CD14-positive monocyte (primary cell): ENCODE measurements at regions not wholly inside any gene's neighbourhood (a gene's known extent, or its start where the extent isn't known, plus 50 kb on each side); places are given as distances from the start of the nearest gene placed in this dataset.

Experiments used
- DNase-seq, 3 donors: peaks; one replicate each; pipeline ENCODE4 v3.0.0-alpha.2; 2011 to 2022
- H2AFZ ChIP-seq: 2 replicates; pipeline ENCODE4 v1.6.0; 2012; ENCODE audit warnings: mild to moderate bottlenecking, low read depth, low read length, inconsistent platforms; ENCODE audit not compliant: insufficient read depth, poor library complexity, severe bottlenecking
- H3K27ac ChIP-seq, 2 donors: 1 replicate in 1 of 2; 2 replicates in 1 of 2; pipeline ENCODE4 v1.5.1; 2012 to 2013; ENCODE audit warnings: low read length in 2 of 2, control low read depth in 1 of 2, inconsistent platforms in 1 of 2, low read depth in 1 of 2, mild to moderate bottlenecking in 1 of 2
- H3K27me3 ChIP-seq, 2 donors: one replicate each; pipeline versions ENCODE4 v1.6.0 to v1.6.1; 2011 to 2013; ENCODE audit warnings: low read length in 2 of 2; ENCODE audit not compliant: control insufficient read depth in 2 of 2, insufficient read depth in 2 of 2
- H3K36me3 ChIP-seq, 2 donors: replicated peaks in 1 of 2; 1 replicate in 1 of 2; 2 replicates in 1 of 2; pipeline versions ENCODE4 v1.5.1 to v1.6.1; 2012 to 2013; ENCODE audit warnings: low read length in 2 of 2, control low read depth in 1 of 2, inconsistent platforms in 1 of 2, mild to moderate bottlenecking in 1 of 2; ENCODE audit not compliant: insufficient read depth in 2 of 2, control insufficient read depth in 1 of 2
- H3K4me1 ChIP-seq, 2 donors: 1 replicate in 1 of 2; 2 replicates in 1 of 2; pipeline versions ENCODE4 v1.5.1 to v1.6.1; 2012 to 2013; ENCODE audit warnings: low read length in 2 of 2, control low read depth in 1 of 2, inconsistent platforms in 1 of 2, mild to moderate bottlenecking in 1 of 2, moderate library complexity in 1 of 2; ENCODE audit not compliant: insufficient read depth in 2 of 2, control insufficient read depth in 1 of 2
- H3K4me2 ChIP-seq: replicated peaks from 2 replicates; pipeline ENCODE3; 2012; ENCODE audit warnings: low read length, moderate library complexity, mild to moderate bottlenecking; ENCODE audit not compliant: poor library complexity, severe bottlenecking; ENCODE audit errors: extremely low read depth
- H3K4me3 ChIP-seq, 3 experiments: fragments of 200-600 bp in 1 of 3; sonication (generic) in 1 of 3; replicated peaks in 1 of 3; 1 replicate in 2 of 3; 2 replicates in 1 of 3; pipeline ENCODE4 v1.5.1; 2011 to 2013; ENCODE audit warnings: low read length in 3 of 3, mild to moderate bottlenecking in 3 of 3, control low read depth in 2 of 3, low read depth in 2 of 3, inconsistent platforms in 1 of 3, moderate library complexity in 1 of 3
- H3K79me2 ChIP-seq: 2 replicates; pipeline ENCODE4 v1.6.0; 2012; ENCODE audit warnings: mild to moderate bottlenecking, control low read depth, inconsistent platforms, low read length, moderate library complexity; ENCODE audit not compliant: insufficient read depth
- H3K9ac ChIP-seq: 2 replicates; pipeline ENCODE4 v1.6.0; 2017; ENCODE audit warnings: low read length, mild to moderate bottlenecking; ENCODE audit not compliant: insufficient read depth, poor library complexity, severe bottlenecking
- H3K9me3 ChIP-seq, 2 donors: replicated peaks in 1 of 2; 1 replicate in 1 of 2; 2 replicates in 1 of 2; pipeline versions ENCODE4 v1.5.1 to v1.6.1; 2012 to 2013; ENCODE audit warnings: low read length in 2 of 2, control low read depth in 1 of 2; ENCODE audit not compliant: control insufficient read depth in 1 of 2, insufficient read depth in 1 of 2
- H4K20me1 ChIP-seq: 2 replicates; pipeline ENCODE4 v1.6.0; 2012; ENCODE audit warnings: mild to moderate bottlenecking, low read length, control low read depth, moderate library complexity; ENCODE audit not compliant: insufficient read depth
- H3K27ac Mint-ChIP-seq, 7 donors: one replicate each; pipeline ENCODE4 v1.8.0; 2020; ENCODE audit warnings: mild to moderate bottlenecking in 7 of 7, mixed read lengths in 7 of 7, moderate library complexity in 6 of 7, inconsistent platforms in 2 of 7
- H3K27me3 Mint-ChIP-seq, 3 donors: one replicate each; pipeline ENCODE4 v1.8.0; 2021 to 2022; ENCODE audit warnings: low read depth in 3 of 3, mild to moderate bottlenecking in 3 of 3, mixed read lengths in 3 of 3, moderate library complexity in 3 of 3, inconsistent platforms in 1 of 3
- H3K36me3 Mint-ChIP-seq, 2 donors: one replicate each; pipeline ENCODE4 v1.8.0; 2020; ENCODE audit warnings: mixed read lengths in 2 of 2, inconsistent platforms in 1 of 2, mild to moderate bottlenecking in 1 of 2
- H3K4me1 Mint-ChIP-seq: one replicate; pipeline ENCODE4 v1.8.0; 2020; ENCODE audit warnings: mild to moderate bottlenecking, mixed read lengths
- H3K4me3 Mint-ChIP-seq, 2 donors: one replicate each; pipeline ENCODE4 v1.8.0; 2020; ENCODE audit warnings: mild to moderate bottlenecking in 2 of 2, mixed read lengths in 2 of 2, moderate library complexity in 1 of 2
- H3K9me3 Mint-ChIP-seq, 7 donors: one replicate each; pipeline ENCODE4 v1.8.0; 2020 to 2022; ENCODE audit warnings: mixed read lengths in 7 of 7, mild to moderate bottlenecking in 6 of 7, moderate library complexity in 6 of 7, inconsistent platforms in 2 of 7
- WGBS: methylation state at CpG from one replicate; pipeline ENCODE4 v1.1.5; 2013; ENCODE audit warnings: missing lambda C conversion rate; ENCODE audit not compliant: insufficient coverage; 5-methylcytosine and 5-hydroxymethylcytosine counted together
- intact Hi-C, 2 donors: fragments of 100-400 bp; cut with micrococcal nuclease; formaldehyde crosslinking; loops; one replicate each; pipeline versions ENCODE4 v1.15.0 to v1.15.1; 2023
- TF ChIP-seq, protein P1 (sequence below): fragments of 200-600 bp; IDR thresholded peaks from one replicate; pipeline ENCODE4 v1.8.0; 2022; ENCODE audit warnings: antibody characterized with exemption, mild to moderate bottlenecking

GRCh38 chr13:111886217-111886945 is 180.6 kb upstream of the SOX1 start:
- Histone ChIP-seq H3K4me2 (no peak overlapping the region), H2AFZ (no peak overlapping the region), H3K9me3 (peaks cover 0 to 3% of the 10 kb centered on the region in 2 donors), H3K4me1 (no peaks in the 10 kb centered on the region), H3K79me2 (no peaks in the 10 kb centered on the region), H3K36me3 (no peaks in the 10 kb centered on the region), H3K27me3 (peaks cover 0 to 5% of the 10 kb centered on the region in 2 donors), H3K4me3 (no peak overlapping the region), H3K9ac (no peak overlapping the region), H4K20me1 (no peaks in the 10 kb centered on the region), H3K27ac (no peak overlapping the region)
- TF ChIP-seq, protein P1, sequence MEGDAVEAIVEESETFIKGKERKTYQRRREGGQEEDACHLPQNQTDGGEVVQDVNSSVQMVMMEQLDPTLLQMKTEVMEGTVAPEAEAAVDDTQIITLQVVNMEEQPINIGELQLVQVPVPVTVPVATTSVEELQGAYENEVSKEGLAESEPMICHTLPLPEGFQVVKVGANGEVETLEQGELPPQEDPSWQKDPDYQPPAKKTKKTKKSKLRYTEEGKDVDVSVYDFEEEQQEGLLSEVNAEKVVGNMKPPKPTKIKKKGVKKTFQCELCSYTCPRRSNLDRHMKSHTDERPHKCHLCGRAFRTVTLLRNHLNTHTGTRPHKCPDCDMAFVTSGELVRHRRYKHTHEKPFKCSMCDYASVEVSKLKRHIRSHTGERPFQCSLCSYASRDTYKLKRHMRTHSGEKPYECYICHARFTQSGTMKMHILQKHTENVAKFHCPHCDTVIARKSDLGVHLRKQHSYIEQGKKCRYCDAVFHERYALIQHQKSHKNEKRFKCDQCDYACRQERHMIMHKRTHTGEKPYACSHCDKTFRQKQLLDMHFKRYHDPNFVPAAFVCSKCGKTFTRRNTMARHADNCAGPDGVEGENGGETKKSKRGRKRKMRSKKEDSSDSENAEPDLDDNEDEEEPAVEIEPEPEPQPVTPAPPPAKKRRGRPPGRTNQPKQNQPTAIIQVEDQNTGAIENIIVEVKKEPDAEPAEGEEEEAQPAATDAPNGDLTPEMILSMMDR, result no peak
- intact Hi-C loops, result no loop called here
- Mint-ChIP-seq H3K27ac (no peak overlapping the region), H3K36me3 (no peaks in the 10 kb centered on the region), H3K4me1 (no peaks in the 10 kb centered on the region), H3K9me3 (peaks cover 4 to 18% (median 6%) of the 10 kb centered on the region in 7 donors), H3K27me3 (peaks cover 3 to 11% (median 5%) of the 10 kb centered on the region in 3 donors), H3K4me3 (no peak overlapping the region)
- DNase-seq, result no peak
- 40% methylated on average over 1 of the region's 7 CpGs for WGBS

DNA sequence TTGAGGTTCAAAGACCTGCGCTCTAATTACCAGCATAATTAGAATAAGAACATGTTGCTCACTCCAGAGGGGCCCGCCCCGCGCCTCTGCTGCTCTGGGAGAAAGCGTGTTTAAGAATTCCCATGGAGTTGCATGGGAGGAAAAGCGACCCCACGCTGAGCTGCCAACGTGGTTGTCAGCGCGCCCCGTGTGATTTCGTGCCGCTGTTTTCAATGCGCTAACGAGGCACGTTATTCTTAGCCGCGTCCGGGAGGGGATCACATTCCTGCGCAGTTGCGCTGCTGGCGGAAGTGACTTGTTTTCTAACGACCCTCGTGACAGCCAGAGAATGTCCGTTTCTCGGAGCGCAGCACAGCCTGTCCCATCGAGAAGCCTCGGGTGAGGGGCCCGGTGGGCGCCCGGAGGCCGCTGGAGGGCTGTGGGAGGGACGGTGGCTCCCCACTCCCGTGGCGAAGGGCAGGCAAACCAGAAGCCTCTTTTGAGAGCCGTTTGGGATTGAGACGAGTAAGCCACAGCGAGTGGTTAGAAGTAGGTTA is 173.8 kb upstream of the SOX1 start:
- no peak overlapping the region for H3K4me3 ChIP-seq
- Mint-ChIP-seq H3K36me3 (peaks cover 0 to 3% of the 10 kb centered on the region in 2 donors), H3K4me1 (no peaks in the 10 kb centered on the region), H3K4me3 (peak overlapping the region in 1 of 2 donors; percentile 69), H3K27ac (no peak overlapping the region), H3K27me3 (peaks cover 33 to 45% (median 35%) of the 10 kb centered on the region in 3 donors), H3K9me3 (peaks cover 3 to 40% (median 26%) of the 10 kb centered on the region in 7 donors)
- H3K9ac ChIP-seq, result no peak overlapping the region
- H3K27me3 ChIP-seq, result peaks cover 15 to 39% of the 10 kb centered on the region in 2 donors
- no peaks in the 10 kb centered on the region for H3K79me2 ChIP-seq
- no peaks in the 10 kb centered on the region for H4K20me1 ChIP-seq
- no peaks in the 10 kb centered on the region for H3K4me1 ChIP-seq
- no peak overlapping the region for H3K27ac ChIP-seq
- DNase-seq, result no peak
- H2AFZ ChIP-seq, result no peak overlapping the region
- H3K36me3 ChIP-seq, result no peaks in the 10 kb centered on the region
- intact Hi-C loops, result no loop called here
- TF ChIP-seq, protein P1, result no peak
- H3K9me3 ChIP-seq, result peaks cover 29 to 32% of the 10 kb centered on the region in 2 donors
- no peak overlapping the region for H3K4me2 ChIP-seq
- 3% methylated on average over 37 of the region's 39 CpGs for WGBS
